Islet precursor cell (in vitro differentiated cells): ENCODE measurements at regions not wholly inside any gene's neighbourhood (a gene's known extent, or its start where the extent isn't known, plus 50 kb on each side); places are given as distances from the start of the nearest gene placed in this dataset.

ENCODE experiments used
- DNase-seq: peaks from one replicate; pipeline ENCODE4 v3.0.0-alpha.2; 2018

- DNase-seq, result no peak
Measured at GRCh38 chr6:114605656-114606055, 262.8 kb upstream of the HS3ST5 start.

DNA sequence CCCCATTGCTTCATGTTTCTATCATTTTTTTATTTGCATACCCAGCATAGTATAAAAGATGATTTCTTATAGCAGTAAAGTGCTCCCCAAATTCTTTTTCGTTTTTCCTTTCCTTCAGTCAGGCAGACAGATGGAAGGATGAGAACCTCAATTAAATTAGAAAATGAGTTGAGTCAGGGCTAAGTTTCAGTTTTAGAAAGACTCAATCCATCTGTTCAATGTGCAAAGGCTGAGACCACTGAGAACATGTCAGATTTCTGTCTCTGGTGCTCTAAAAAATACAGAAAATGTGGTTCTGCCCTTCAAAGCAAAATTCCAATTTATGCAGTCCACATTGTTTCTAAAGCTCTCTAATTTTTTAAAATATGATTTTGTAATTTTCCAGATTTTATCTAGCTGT is 257.6 kb upstream of the HS3ST5 start:
- DNase-seq, result no peak

- DNase-seq, result no peak
Measured at GRCh38 chr6:114595591-114595990, 252.8 kb upstream of the HS3ST5 start.

DNA sequence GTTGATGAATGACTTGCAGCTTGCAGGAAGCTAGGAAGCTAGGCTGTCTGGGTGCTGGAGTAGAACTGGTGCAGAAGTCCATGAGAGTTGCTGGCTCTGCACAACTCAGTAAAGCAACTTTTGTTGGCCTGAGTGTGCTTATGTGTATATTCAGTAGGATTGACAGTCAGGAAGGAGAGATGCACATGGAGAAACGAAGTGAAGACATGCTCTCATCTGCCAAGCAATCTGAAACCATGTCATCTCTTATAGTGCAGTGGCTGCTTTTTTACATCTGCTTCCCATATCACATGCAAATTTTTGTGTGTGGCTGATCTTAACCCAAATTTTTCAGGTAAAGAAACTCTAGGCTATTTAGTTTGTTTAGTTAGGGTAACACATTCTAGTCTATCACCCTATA is 252.4 kb upstream of the HS3ST5 start:
- no peak for DNase-seq

DNA sequence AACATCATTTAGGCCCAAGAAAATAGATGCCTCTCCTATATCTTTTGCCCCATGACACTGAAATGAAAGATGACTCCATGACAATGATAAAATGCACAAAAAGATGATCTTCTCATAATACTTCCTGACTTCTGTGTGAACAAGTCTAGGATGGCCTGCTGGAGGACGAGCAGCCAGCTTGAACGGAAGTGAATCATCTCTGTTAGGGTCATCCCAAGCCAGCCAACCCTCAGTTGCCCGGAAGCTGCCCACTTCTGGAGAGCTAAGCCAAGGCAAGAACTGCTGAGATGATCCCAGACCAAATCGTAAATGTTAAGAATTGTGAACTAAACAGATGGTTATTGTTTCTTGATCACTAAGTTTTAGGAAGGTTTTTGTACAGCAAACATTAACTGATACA is 249.7 kb upstream of the HS3ST5 start:
- no peak for DNase-seq

DNA sequence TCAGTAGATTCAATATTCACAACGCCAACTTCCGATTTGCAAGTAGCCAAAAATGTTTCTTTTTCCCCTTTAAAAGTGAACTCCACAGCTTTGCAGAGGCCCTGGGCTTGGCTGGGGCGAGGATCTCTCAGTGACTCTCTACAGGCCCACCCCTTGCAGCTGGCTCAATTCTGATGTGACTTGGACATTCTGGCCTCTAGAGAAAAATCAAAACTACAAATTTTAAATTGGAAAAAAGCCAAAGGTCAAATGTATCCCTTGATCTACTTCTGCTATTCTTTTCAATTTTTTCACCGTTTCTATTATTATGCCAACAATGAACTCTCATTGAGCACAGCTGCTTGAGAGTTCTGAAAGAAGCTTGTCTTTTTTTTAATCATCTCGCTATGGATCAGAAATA is 245.9 kb upstream of the HS3ST5 start:
- DNase-seq, result no peak

DNA sequence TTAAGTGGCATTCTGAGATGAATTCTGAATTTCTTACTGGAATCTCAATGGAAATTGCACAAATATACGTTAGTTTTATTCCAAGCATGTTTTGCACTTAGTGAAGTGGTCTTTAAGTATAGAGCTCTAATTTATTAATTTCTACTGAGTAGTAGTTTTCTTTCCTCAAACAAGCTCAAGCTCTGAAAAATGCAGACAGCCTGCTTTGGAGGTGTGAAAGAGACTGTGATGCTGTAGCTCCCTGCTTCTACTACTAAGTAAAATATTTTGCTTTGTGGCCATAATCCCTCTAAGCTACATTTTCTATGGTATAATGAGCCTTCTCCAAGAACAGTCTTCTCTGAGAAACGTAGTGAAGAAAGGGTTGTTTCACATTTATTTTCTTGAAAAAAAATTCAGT is 243.5 kb upstream of the HS3ST5 start:
- DNase-seq, result no peak

- no peak for DNase-seq
Measured at GRCh38 chr6:114581293-114581692, 238.5 kb upstream of the HS3ST5 start.

DNA sequence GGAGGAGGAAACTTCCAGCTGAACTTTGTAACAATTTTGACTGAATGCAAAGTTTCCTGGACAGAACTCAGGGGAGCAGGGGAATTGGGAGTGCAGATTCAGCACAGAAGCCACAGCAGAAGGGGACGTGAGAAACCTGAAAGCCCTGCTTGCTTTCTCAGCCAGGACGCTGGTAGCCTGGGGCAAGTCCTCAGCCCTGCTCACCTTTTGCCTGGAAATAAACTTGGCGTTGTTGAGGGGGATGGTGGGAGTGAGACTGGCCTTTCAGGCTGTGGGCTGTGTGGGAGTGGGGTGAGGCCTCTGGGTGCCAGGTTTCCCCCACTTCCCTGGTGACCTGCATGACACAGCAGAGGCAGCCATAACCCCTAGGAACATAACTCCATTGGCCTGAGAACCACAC is 238.1 kb upstream of the HS3ST5 start:
- DNase-seq, result peak; percentile 66

DNA sequence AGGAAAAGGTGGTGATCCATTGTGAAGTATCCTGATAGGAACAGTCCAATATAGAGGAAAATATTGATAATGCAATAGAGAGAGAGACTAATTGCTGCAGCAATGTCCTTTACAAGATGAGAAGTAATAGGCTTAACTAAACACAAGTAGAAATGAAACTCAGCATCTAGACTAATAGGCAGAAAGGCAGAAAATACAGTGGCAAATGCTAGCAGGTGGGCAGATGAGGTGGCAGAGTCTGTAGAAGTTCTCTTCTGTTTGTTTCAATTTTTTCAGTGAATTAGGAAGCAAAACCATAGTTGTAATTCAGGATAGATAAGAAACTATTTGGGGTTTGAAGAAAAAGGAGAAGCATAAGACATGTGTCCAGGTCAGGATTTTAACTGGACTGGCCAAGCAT is 236.7 kb upstream of the HS3ST5 start:
- no peak for DNase-seq

DNA sequence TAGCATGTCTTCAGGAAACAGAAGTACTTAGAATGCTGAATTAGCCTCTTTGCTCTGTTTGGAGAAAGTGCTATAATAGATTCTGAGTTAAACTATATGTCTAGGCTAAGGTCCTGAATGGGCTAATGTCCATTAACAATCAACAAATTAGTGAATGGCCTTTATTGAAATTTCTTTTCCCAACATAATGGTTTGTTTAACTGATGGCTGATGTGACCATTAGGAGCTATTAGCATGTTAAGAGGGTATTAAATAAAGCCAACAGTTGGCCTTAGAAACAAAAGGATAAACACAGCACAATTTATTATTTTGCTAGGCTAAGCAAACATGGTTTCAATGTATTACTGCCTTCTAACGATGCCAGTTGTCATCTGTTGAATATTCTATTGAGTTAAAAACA is 234.3 kb upstream of the HS3ST5 start:
- DNase-seq, result no peak

- DNase-seq, result no peak
Measured at GRCh38 chr6:114576330-114576729, 233.5 kb upstream of the HS3ST5 start.

GRCh38 chr6:114569669-114570068 is 226.8 kb upstream of the HS3ST5 start:
- DNase-seq, result no peak

- no peak for DNase-seq
Measured at GRCh38 chr6:114564302-114564933, 221.6 kb upstream of the HS3ST5 start.

DNA sequence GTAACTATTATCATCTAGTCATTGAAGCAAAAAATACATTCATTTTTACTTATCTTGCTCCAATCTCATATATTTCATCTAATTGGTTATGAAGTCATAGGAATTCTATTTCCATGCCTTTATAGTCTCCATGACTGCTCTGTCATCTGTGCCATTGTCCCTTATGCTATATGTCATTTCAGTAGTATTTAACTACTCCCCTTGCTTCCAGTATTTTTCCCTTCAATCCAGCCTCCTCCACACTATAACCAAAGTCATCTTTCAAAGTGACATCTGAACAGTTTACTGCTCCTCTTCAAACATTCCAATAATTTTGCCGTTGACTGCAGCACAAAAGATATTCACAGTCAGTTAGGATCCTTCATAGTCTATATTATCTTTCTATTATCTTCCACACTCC is 216.6 kb upstream of the HS3ST5 start:
- no peak for DNase-seq

GRCh38 chr6:114558153-114558552 is 215.3 kb upstream of the HS3ST5 start:
- DNase-seq, result no peak

DNA sequence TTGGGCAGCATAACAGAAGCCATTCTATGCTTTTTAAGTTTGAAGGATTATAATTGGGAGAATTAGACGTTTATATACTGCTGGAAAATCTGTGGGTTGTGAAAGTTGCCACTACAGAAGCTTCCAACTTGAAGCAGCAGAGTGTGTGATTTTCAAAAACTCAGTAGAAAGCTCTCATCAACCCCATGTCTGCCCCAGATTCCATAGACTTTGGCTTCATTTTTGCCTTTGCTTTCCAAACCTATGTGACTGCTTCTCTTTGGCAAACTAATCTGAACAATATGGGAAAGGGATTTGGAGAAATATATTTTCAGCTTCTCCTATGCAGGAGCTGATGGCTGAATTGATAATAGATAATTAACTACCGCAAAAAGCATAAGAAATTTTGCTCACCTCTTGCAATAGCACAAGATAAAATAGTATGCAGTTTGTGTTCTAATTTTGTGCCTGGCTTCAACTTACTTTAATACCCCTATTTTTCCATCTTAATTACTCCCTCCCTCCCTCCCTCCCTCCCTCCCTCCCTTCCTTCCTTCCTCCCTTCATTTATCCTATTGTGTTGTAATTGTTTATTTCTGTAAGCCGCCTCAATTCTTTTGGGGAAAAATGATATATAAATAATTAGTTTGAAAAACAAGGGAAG is 214.1 kb upstream of the HS3ST5 start:
- DNase-seq, result no peak

DNA sequence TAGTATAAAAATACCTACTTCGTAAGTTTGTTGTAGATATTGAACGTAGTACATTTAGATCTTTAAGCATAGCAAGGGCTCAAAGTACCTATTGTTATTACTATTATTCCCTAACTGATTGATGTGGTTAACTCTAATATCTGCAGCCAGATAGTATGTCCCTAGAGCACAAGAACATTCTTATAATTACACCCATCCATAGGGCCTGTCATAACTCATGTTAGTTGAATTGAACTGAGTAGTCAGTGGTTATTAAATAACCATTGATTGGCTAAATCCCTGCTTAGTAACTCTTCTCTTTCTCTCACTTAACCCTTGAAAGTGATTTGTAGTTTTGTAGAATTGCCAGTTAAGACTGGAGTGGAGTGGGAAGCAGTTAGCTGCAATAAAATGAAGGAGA is 207.5 kb upstream of the HS3ST5 start:
- DNase-seq, result no peak

DNA sequence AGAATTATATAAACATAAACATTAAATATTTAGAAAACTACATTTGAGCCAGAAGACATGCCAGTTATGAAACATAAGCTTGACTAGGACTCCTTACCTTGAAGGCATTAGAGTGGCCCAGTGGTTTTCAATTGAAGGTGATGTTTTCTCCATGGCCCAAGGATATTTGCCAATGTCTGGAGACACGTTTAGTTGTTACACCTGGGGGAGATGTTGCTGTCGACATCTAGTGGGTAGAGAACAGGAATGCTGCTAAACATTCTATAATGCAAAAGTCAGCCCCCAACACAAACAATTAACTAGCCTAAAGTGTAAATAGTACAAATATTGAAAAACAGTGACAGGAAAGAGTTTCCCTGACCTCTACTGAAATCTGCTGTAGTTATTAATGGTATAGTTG is 200.9 kb upstream of the HS3ST5 start:
- DNase-seq, result no peak

- DNase-seq, result no peak
Measured at GRCh38 chr6:114541794-114542193, 199.0 kb upstream of the HS3ST5 start.

DNA sequence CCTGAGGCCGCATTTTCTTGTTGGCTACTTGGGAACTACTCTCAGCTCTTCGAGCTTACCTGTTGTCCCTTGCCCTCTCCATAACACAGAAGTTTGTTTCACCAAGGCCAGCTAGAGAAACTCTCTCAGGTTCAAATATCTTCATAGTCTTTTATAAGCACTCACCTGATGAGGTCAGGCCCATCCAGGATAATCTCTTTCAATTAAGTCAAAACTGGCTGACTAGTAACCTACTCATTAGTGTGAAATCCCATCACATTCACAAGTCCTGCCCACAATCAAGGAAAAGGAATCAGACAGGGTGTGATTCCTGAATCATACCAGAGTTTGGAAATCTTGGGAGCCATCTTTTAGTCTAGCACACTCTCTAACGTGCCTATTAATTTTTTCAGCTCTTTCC is 195.2 kb upstream of the HS3ST5 start:
- no peak for DNase-seq

DNA sequence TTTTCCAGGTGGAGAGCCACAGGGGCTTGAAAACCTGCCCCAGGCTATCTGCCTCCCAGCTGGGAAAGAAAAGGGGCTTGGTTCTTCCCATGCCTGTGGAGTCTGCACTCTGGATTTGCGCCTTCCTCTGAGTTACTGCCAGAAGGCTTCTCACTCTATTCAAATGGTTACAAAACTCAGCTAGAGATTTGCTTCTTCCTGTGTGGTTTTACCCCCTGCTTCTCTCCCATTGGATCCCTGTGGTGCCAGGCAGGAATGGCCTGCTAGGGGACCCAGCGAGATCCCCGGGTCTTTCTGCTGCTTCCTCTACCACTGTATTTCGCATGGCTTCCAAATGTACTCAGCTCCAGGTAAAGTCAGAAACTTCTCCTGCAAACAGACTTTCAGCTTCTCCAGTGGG is 192.0 kb upstream of the HS3ST5 start:
- no peak for DNase-seq

DNA sequence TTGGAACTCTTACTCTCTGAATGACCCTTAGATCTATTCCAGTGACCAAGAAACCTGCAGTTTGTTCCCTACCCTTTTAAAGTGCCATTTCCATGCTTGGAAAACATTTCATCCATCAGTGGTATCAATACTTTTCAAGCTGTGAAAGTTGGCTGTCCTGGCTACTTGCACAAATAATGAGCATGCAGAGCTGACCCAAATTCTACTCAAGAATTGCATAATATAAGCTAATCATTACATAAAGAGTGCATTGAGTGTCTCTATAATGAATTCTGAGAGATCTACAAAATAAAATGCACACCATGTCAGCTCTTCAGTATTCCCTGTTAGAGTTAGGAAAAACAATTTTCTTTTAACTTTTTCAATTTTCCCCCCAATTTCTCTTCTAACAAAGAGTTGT is 181.3 kb upstream of the HS3ST5 start:
- DNase-seq, result no peak

- DNase-seq, result no peak
Measured at GRCh38 chr6:114523508-114523907, 180.7 kb upstream of the HS3ST5 start.

DNA sequence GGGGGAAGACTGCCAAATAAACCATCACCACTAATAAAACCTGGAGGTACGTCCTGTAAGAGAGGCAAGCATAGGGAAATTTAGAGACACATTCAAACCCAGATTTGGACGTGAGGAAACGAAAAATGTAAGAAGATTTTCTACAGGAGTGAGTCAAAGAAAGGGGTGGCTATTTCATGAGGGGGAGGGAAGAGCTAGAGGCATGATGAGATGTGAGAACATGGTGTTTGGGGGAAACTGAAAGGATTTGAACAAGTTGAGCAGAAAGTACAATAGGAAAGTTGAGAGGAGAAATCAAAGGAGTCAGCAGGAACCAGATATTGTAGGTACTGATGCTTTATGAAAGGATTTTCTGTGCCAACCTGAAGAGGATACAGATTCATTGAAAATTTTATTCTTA is 179.1 kb upstream of the HS3ST5 start:
- DNase-seq, result no peak
